A549 (cell line): ENCODE measurements at regions not wholly inside any gene's neighbourhood (a gene's known extent, or its start where the extent isn't known, plus 50 kb on each side); places are given as distances from the start of the nearest gene placed in this dataset.

Experiments
- ATAC-seq, 2 experiments: fragments of 200-7000 bp in 1 of 2; fragments of >200 bp in 1 of 2; cut with Nextera tagmentation in 1 of 2; cut with Tn5 transposase in 1 of 2; 3 replicates each; pipeline versions ENCODE4 v1.8.0 to v1.9.1; 2018 to 2020; ENCODE audit warnings: mild to moderate bottlenecking in 1 of 2, moderate library complexity in 1 of 2
- CTCF ChIA-PET: fragments of 300-600 bp; sonication (Branson Sonifier 250); formaldehyde crosslinking; extraction: SDS; loops from one replicate; lab custom pipeline; 2021; ENCODE audit warnings: antibody characterized with exemption, inconsistent platforms; lab: Yijun Ruan, JAX
- POLR2A ChIA-PET: fragments of 350-600 bp; formaldehyde crosslinking; extraction: SDS; loops from one replicate; lab custom pipeline; 2021; ENCODE audit warnings: antibody characterized with exemption, inconsistent platforms; lab: Yijun Ruan, JAX
- DNase-seq, 2 experiments: peaks; one replicate each; pipeline versions ENCODE4 v3.0.0 to v3.0.0-alpha.2; 2011 to 2016; ENCODE audit warnings: low read depth in 1 of 2, low spot score in 1 of 2
- FAIRE-seq: peaks from 2 replicates; lab custom pipeline; 2011; peaks lifted over from hg19 to GRCh38; lab: Jason Lieb, UNC
- H3K27ac ChIP-seq, 2 experiments: fragments of >200 bp; sonication (Bioruptor Twin); formaldehyde crosslinking; 3 replicates each; pipeline ENCODE4 v1.5.1; 2016 to 2017
- H3K4me1 ChIP-seq: fragments of >200 bp; sonication (Bioruptor Twin); formaldehyde crosslinking; 3 replicates; pipeline ENCODE4 v1.6.1; 2016
- H3K4me2 ChIP-seq: fragments of >200 bp; sonication (Bioruptor Twin); formaldehyde crosslinking; 3 replicates; pipeline ENCODE4 v1.6.1; 2016
- H3K4me3 ChIP-seq: fragments of >200 bp; sonication (Bioruptor Twin); formaldehyde crosslinking; 3 replicates; pipeline ENCODE4 v1.5.1; 2016
- H3K9me3 ChIP-seq: fragments of >200 bp; sonication (Bioruptor Twin); formaldehyde crosslinking; 3 replicates; pipeline ENCODE4 v1.6.1; 2016
- ATOH8 ChIP-seq: fragments of 250-450 bp; sonication (Bioruptor Pico); IDR thresholded peaks from 2 replicates; pipeline ENCODE4 v1.5.0; 2020; ENCODE audit warnings: low read depth, mild to moderate bottlenecking, moderate library complexity
- CHD2 ChIP-seq: fragments of 150-350 bp; IDR thresholded peaks from 2 replicates; pipeline ENCODE4 v1.6.1; 2014; ENCODE audit warnings: low read length; ENCODE audit not compliant: partially characterized antibody
- E2F6 ChIP-seq: IDR thresholded peaks from 2 replicates; pipeline ENCODE4 v1.6.1; 2012; ENCODE audit warnings: low read depth, borderline replicate concordance
- EHF ChIP-seq: fragments of 250-450 bp; sonication (Bioruptor Pico); IDR thresholded peaks from 2 replicates; pipeline ENCODE4 v1.5.0; 2020; ENCODE audit warnings: mild to moderate bottlenecking
- EP300 ChIP-seq, 2 experiments: fragments of >200 bp; sonication (Bioruptor Twin); formaldehyde crosslinking; IDR thresholded peaks; 2 replicates in 1 of 2; 3 replicates in 1 of 2; pipeline ENCODE4 v1.6.1; 2016 to 2017
- FOSB ChIP-seq: fragments of 250-450 bp; sonication (Bioruptor Pico); IDR thresholded peaks from 2 replicates; pipeline ENCODE4 v1.5.0; 2020; ENCODE audit warnings: mild to moderate bottlenecking, moderate library complexity
- FOSL2 ChIP-seq, 2 experiments: fragments of 450-650 bp in 1 of 2; fragments of >200 bp in 1 of 2; sonication (Bioruptor Twin) in 1 of 2; formaldehyde crosslinking; IDR thresholded peaks; 2 replicates each; pipeline versions ENCODE4 v1.5.0 to v1.6.1; 2016 to 2020; ENCODE audit warnings: mild to moderate bottlenecking in 1 of 2, moderate library complexity in 1 of 2
- HDAC2 ChIP-seq: fragments of 200-600 bp; sonication (generic); IDR thresholded peaks from 2 replicates; pipeline ENCODE4 v1.6.1; 2016
- HEYL ChIP-seq: fragments of 250-450 bp; sonication (Bioruptor Pico); IDR thresholded peaks from 2 replicates; pipeline ENCODE4 v1.8.0; 2021; ENCODE audit warnings: mild to moderate bottlenecking, moderate library complexity
- HOXA7 ChIP-seq: fragments of 250-450 bp; sonication (Bioruptor Pico); IDR thresholded peaks from 2 replicates; pipeline ENCODE4 v1.5.0; 2020; ENCODE audit warnings: mild to moderate bottlenecking, moderate library complexity
- HOXB13 ChIP-seq: fragments of 250-450 bp; sonication (Bioruptor Pico); IDR thresholded peaks from 2 replicates; pipeline ENCODE4 v1.5.0; 2020; ENCODE audit warnings: low read depth, mild to moderate bottlenecking, moderate library complexity
- JUN ChIP-seq, 2 experiments: fragments of >200 bp; sonication (Bioruptor Twin); formaldehyde crosslinking; IDR thresholded peaks; 2 replicates in 1 of 2; 3 replicates in 1 of 2; pipeline ENCODE4 v1.6.1; 2016 to 2017
- JUNB ChIP-seq: fragments of >200 bp; sonication (Bioruptor Twin); formaldehyde crosslinking; IDR thresholded peaks from 2 replicates; pipeline ENCODE4 v1.6.1; 2016
- MAFK ChIP-seq: fragments of 450-650 bp; IDR thresholded peaks from 2 replicates; pipeline ENCODE4 v1.6.1; 2014; ENCODE audit not compliant: partially characterized antibody
- MAX ChIP-seq: IDR thresholded peaks from 2 replicates; pipeline ENCODE4 v1.6.1; 2012
- PBX3 ChIP-seq: IDR thresholded peaks from 2 replicates; pipeline ENCODE4 v1.6.1; 2012
- POLR2A ChIP-seq: IDR thresholded peaks from 2 replicates; pipeline ENCODE4 v1.6.1; 2012; ENCODE audit warnings: mild to moderate bottlenecking, low read length
- RNF2 ChIP-seq: fragments of 200-600 bp; sonication (generic); IDR thresholded peaks from 2 replicates; pipeline ENCODE4 v1.6.1; 2016; ENCODE audit warnings: low read depth, mild to moderate bottlenecking, antibody characterized with exemption, moderate library complexity, borderline replicate concordance
- SREBF2 ChIP-seq: fragments of 450-650 bp; IDR thresholded peaks from 2 replicates; pipeline ENCODE4 v1.6.1; 2014; ENCODE audit warnings: mild to moderate bottlenecking, moderate library complexity
- WGBS: methylation state at CpG from one replicate; pipeline ENCODE4 v1.1.6; 2017; ENCODE audit errors: missing lambda C conversion rate; 5-methylcytosine and 5-hydroxymethylcytosine counted together

GRCh38 chr2:149873936-149874335 is 286.4 kb upstream of the MMADHC start:
- no peak for DNase-seq
- no peaks in the 10 kb centered on the region for H3K4me1 ChIP-seq
- H3K27ac ChIP-seq = no peak overlapping the region
- ChIA-PET POLR2A (no interaction called here), CTCF (no interaction called here)
- peaks cover 7% of the 10 kb centered on the region; the same call in 1 of the 3 replicates for H3K9me3 ChIP-seq
- TF ChIP-seq SREBF2 (no peak), MAX (no peak), ATOH8 (no peak), HOXB13 (CRISPR knock-in tag) (no peak), E2F6 (no peak), HDAC2 (no peak), JUN (IDR thresholded peaks at IDR 0.05) (no peak), RNF2 (no peak), CHD2 (no peak)
- no peak for ATAC-seq
- WGBS = 58% methylated on average over 1 of the region's 1 CpG
- no peak for FAIRE-seq
- no peak overlapping the region for H3K4me2 ChIP-seq
- no peak overlapping the region for H3K4me3 ChIP-seq

GRCh38 chr2:149872638-149873150 is 285.1 kb upstream of the MMADHC start:
- POLR2A ChIA-PET = no interaction called here
- ATAC-seq (no peak), FAIRE-seq (no peak), DNase-seq (no peak)
- Histone ChIP-seq H3K4me2 (no peak overlapping the region), H3K27ac (no peak overlapping the region), H3K4me1 (no peaks in the 10 kb centered on the region), H3K4me3 (no peak overlapping the region), H3K9me3 (peaks cover 7% of the 10 kb centered on the region; the same call in 1 of the 3 replicates)
- CTCF ChIA-PET = no interaction called here
- WGBS = 73% methylated on average over 2 of the region's 2 CpGs
- TF ChIP-seq JUNB (no peak), PBX3 (no peak), JUN (IDR thresholded peaks at IDR 0.05) (no peak), MAFK (no peak), FOSB (CRISPR knock-in tag) (no peak), EHF (CRISPR knock-in tag) (no peak), HEYL (no peak), HOXA7 (CRISPR knock-in tag) (no peak), POLR2A (no peak)

- DNase-seq = no peak
- Histone ChIP-seq H3K27ac (no peak overlapping the region), H3K9me3 (peaks cover 7% of the 10 kb centered on the region; the same call in 1 of the 3 replicates), H3K4me2 (no peak overlapping the region), H3K4me3 (no peak overlapping the region), H3K4me1 (no peaks in the 10 kb centered on the region)
- POLR2A ChIA-PET = no interaction called here
- TF ChIP-seq EP300 (IDR thresholded peaks at IDR 0.05) = no peak
- no peak for TF ChIP-seq FOSL2 (IDR thresholded peaks at IDR 0.05)
- no peak for TF ChIP-seq FOSL2 (CRISPR knock-in tag; IDR thresholded peaks at IDR 0.05)
- TF ChIP-seq CHD2 = no peak
- FAIRE-seq = no peak
- CTCF ChIA-PET = no interaction called here
- no peak for ATAC-seq
- WGBS = 37% methylated on average over 2 of the region's 2 CpGs
Measured at GRCh38 chr2:149872041-149872440, 284.5 kb upstream of the MMADHC start.
